ENCODE measurements at regions not wholly inside any gene's neighbourhood (a gene's known extent, or its start where the extent isn't known, plus 50 kb on each side); places are given as distances from the start of the nearest gene placed in this dataset.

DNA sequence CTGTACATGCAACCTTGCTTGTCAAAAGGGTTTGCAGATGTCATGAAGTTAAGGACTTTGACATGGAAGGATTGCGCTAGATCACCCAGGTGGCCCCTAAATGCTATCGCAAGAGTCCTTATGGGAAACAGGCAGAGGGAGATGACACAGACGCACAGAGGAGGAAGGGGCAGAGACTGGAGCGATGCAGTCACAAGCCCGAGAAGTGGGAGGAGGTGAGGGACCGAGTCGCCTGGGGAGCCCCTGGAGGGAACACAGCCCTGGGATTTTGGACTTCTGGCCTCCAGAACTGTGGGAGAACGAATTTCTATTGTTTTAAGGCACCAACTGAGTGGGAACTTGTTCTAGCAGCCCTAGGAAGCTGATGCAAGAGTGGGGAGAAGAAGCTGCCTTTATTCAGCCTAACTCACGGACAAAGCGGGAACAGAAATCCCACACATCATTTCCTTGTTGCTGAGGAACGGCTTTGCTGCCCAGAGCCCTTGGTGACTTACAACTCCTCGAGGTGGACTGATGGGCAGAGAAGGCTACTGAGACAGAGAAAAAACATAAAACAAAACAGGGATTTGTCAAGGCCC is 434.0 kb downstream of the PREX1 start:
- BruUV-seq (replicated peaks), result TSS peak; percentile 53
- peak; percentile 33 for ATAC-seq
- TF ChIP-seq GLI4 (CRISPR knock-in tag; IDR thresholded peaks at IDR 0.05; ENCODE audit: borderline replicate concordance), result no peak
- no peak for TF ChIP-seq ZNF484 (CRISPR knock-in tag; IDR thresholded peaks at IDR 0.05; ENCODE audit: borderline replicate concordance, low read depth)
- TF ChIP-seq ZBTB8A (CRISPR knock-in tag; IDR thresholded peaks at IDR 0.05; ENCODE audit: borderline replicate concordance, low read depth), result no peak
- TF ChIP-seq RXRA (CRISPR knock-in tag; IDR thresholded peaks at IDR 0.05), result 0 out of 2 replicates have a peak, but pooled peaks have one; percentile 24
- TF ChIP-seq ZNF432 (CRISPR knock-in tag; IDR thresholded peaks at IDR 0.05; ENCODE audit: borderline replicate concordance), result no peak
- no peak for TF ChIP-seq NR2C2 (CRISPR knock-in tag; IDR thresholded peaks at IDR 0.05; ENCODE audit: borderline replicate concordance)
- TF ChIP-seq GATAD1 (CRISPR knock-in tag; IDR thresholded peaks at IDR 0.05), result no peak
- 0 out of 2 replicates have a peak, but pooled peaks have one; percentile 21 for TF ChIP-seq ZNF205 (CRISPR knock-in tag; IDR thresholded peaks at IDR 0.05)
- TF ChIP-seq, protein P1, sequence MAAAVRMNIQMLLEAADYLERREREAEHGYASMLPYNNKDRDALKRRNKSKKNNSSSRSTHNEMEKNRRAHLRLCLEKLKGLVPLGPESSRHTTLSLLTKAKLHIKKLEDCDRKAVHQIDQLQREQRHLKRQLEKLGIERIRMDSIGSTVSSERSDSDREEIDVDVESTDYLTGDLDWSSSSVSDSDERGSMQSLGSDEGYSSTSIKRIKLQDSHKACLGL (CRISPR knock-in tag; IDR thresholded peaks at IDR 0.05), result no peak
- TF ChIP-seq RELA (CRISPR knock-in tag; IDR thresholded peaks at IDR 0.05), result no peak
- peak; percentile 40; the same call in 1 of the 2 replicates for TF ChIP-seq CEBPB (IDR thresholded peaks at IDR 0.05; ENCODE audit: borderline replicate concordance, low read depth, low read length)
- 0 out of 2 replicates have a peak, but pooled peaks have one; percentile 30 for TF ChIP-seq POLR2G (IDR thresholded peaks at IDR 0.05; ENCODE audit: low read depth, low read length)
- TF ChIP-seq FOSL2 (CRISPR knock-in tag; IDR thresholded peaks at IDR 0.05), result peak; percentile 21; the same call in 1 of the 2 replicates
- TF ChIP-seq, protein P2, sequence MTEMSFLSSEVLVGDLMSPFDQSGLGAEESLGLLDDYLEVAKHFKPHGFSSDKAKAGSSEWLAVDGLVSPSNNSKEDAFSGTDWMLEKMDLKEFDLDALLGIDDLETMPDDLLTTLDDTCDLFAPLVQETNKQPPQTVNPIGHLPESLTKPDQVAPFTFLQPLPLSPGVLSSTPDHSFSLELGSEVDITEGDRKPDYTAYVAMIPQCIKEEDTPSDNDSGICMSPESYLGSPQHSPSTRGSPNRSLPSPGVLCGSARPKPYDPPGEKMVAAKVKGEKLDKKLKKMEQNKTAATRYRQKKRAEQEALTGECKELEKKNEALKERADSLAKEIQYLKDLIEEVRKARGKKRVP (CRISPR knock-in tag; IDR thresholded peaks at IDR 0.05), result peak in 1 of 2 experiments; percentile 78; a peak in 2 of 4 replicates
- TF ChIP-seq, protein P3, sequence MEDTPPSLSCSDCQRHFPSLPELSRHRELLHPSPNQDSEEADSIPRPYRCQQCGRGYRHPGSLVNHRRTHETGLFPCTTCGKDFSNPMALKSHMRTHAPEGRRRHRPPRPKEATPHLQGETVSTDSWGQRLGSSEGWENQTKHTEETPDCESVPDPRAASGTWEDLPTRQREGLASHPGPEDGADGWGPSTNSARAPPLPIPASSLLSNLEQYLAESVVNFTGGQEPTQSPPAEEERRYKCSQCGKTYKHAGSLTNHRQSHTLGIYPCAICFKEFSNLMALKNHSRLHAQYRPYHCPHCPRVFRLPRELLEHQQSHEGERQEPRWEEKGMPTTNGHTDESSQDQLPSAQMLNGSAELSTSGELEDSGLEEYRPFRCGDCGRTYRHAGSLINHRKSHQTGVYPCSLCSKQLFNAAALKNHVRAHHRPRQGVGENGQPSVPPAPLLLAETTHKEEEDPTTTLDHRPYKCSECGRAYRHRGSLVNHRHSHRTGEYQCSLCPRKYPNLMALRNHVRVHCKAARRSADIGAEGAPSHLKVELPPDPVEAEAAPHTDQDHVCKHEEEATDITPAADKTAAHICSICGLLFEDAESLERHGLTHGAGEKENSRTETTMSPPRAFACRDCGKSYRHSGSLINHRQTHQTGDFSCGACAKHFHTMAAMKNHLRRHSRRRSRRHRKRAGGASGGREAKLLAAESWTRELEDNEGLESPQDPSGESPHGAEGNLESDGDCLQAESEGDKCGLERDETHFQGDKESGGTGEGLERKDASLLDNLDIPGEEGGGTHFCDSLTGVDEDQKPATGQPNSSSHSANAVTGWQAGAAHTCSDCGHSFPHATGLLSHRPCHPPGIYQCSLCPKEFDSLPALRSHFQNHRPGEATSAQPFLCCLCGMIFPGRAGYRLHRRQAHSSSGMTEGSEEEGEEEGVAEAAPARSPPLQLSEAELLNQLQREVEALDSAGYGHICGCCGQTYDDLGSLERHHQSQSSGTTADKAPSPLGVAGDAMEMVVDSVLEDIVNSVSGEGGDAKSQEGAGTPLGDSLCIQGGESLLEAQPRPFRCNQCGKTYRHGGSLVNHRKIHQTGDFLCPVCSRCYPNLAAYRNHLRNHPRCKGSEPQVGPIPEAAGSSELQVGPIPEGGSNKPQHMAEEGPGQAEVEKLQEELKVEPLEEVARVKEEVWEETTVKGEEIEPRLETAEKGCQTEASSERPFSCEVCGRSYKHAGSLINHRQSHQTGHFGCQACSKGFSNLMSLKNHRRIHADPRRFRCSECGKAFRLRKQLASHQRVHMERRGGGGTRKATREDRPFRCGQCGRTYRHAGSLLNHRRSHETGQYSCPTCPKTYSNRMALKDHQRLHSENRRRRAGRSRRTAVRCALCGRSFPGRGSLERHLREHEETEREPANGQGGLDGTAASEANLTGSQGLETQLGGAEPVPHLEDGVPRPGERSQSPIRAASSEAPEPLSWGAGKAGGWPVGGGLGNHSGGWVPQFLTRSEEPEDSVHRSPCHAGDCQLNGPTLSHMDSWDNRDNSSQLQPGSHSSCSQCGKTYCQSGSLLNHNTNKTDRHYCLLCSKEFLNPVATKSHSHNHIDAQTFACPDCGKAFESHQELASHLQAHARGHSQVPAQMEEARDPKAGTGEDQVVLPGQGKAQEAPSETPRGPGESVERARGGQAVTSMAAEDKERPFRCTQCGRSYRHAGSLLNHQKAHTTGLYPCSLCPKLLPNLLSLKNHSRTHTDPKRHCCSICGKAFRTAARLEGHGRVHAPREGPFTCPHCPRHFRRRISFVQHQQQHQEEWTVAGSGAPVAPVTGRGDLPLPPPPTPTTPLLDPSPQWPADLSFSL (CRISPR knock-in tag; IDR thresholded peaks at IDR 0.05), result peak; percentile 28; the same call in 1 of the 2 replicates
- TF ChIP-seq GATAD2A (CRISPR knock-in tag; IDR thresholded peaks at IDR 0.05), result peak; percentile 24; the same call in 1 of the 2 replicates

More for the DNA sequence above, 434.0 kb downstream of the PREX1 start:
- Histone ChIP-seq H3K4me1 (ENCODE audit: insufficient read depth, low read length) (peaks cover 64% of the 10 kb centered on the region), H3K36me3 (replicated peaks in 1 of 2; ENCODE audit: control insufficient read depth in 1 of 2, insufficient read depth in 2 of 2, low read length in 2 of 2) (no peaks in the 10 kb centered on the region), H3K27ac (ENCODE audit: extremely low read length, insufficient read depth, low read length) (peak overlapping the region; percentile 39), H2AFZ (ENCODE audit: low read length) (peak overlapping the region; percentile 25), H3K79me2 (ENCODE audit: insufficient read depth, low read length) (no peaks in the 10 kb centered on the region), H3K9ac (ENCODE audit: insufficient read depth, low read depth, low read length) (peak overlapping the region; percentile 35; the same call in 1 of the 2 replicates), H3K27me3 (ENCODE audit: control insufficient read depth in 1 of 2, insufficient read depth in 2 of 2, low read length in 2 of 2) (peaks cover 0 to 2% of the 10 kb centered on the region in 2 experiments; a peak in 1 of 5 replicates), H3K9me3 (ENCODE audit: low read length) (peaks cover 8% of the 10 kb centered on the region), H3K4me2 (ENCODE audit: low read depth, low read length) (peak overlapping the region; percentile 65), H3K4me3 (replicated peaks in 1 of 3; ENCODE audit: insufficient read depth in 1 of 3, low read depth in 2 of 3, low read length in 3 of 3) (peak overlapping the region in 2 of 3 experiments; percentile 2 to 26; a peak in 2 of 6 replicates), H4K20me1 (ENCODE audit: insufficient read depth, low read length) (no peaks in the 10 kb centered on the region)
- FAIRE-seq (peak; percentile 8), DNase-seq (ENCODE audit: low spot score) (no peak)
- CTCF ChIA-PET (ENCODE audit: low intra/inter-chr PET ratio, low total read pairs), result no interaction called here
- intact Hi-C loops (cut with micrococcal nuclease; ENCODE audit: unreplicated experiment) (loop anchor here (1.0 kb wide), 1 partner anchor 21 kb away; no protein-coding TSS in a partner anchor), in situ Hi-C loops (cut with HindIII; ENCODE audit: extremely low pct_ligation_motif_present, low pct_unique_long_range_greater_than_20kb) (no loop called here)
- POLR2A ChIA-PET, result interaction anchor here (1.0 to 3.6 kb wide), 9 partner anchors 10 to 420 kb away, joined by 3 to 30 read pairs (median 8); no protein-coding TSS in a partner anchor
- WGBS (ENCODE audit: low lambda C conversion rate), result 31% methylated on average over 12 of the region's 12 CpGs
